ENCODE measurements at regions not wholly inside any gene's neighbourhood (a gene's known extent, or its start where the extent isn't known, plus 50 kb on each side); places are given as distances from the start of the nearest gene placed in this dataset.

DNA sequence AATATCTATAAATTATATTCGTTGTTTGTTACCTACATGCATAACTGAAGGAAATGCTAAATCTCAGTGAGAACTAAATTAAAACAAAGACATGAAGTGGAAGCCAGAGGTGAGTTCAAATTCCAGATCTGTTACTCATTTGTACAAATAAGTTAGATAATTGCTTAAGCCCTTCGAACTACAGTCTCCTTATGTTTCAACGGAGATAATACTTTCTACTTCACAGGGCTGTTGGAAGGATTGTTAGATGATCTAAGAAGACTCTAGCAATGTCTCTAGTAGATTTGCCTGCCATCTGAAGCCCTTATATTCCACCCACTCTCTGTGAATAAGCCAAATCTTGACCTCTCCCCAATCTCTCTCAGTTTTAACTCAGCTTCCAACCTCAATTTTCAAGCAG is 125.8 kb downstream of the P2RY1 start:
- Histone ChIP-seq H3K36me3 (replicated peaks; ENCODE audit: low read depth, low read length) (no peaks in the 10 kb centered on the region), H3K9me3 (ENCODE audit: insufficient read depth, low read length) (no peaks in the 10 kb centered on the region), H3K9ac (ENCODE audit: low read length) (no peak overlapping the region), H3K4me3 (ENCODE audit: low read length) (no peak overlapping the region), H3K4me2 (ENCODE audit: low read length) (no peak overlapping the region), H3K4me1 (ENCODE audit: low read length) (peaks cover 5% of the 10 kb centered on the region; the same call in 1 of the 2 replicates), H3K27ac (ENCODE audit: low read length) (no peak overlapping the region), H3K79me2 (ENCODE audit: low read length) (no peaks in the 10 kb centered on the region), H2AFZ (ENCODE audit: low read depth, low read length) (no peak overlapping the region), H4K20me1 (ENCODE audit: insufficient read depth, low read length) (no peaks in the 10 kb centered on the region), H3K27me3 (ENCODE audit: low read depth, low read length) (no peaks in the 10 kb centered on the region)
- TF ChIP-seq, protein P1, sequence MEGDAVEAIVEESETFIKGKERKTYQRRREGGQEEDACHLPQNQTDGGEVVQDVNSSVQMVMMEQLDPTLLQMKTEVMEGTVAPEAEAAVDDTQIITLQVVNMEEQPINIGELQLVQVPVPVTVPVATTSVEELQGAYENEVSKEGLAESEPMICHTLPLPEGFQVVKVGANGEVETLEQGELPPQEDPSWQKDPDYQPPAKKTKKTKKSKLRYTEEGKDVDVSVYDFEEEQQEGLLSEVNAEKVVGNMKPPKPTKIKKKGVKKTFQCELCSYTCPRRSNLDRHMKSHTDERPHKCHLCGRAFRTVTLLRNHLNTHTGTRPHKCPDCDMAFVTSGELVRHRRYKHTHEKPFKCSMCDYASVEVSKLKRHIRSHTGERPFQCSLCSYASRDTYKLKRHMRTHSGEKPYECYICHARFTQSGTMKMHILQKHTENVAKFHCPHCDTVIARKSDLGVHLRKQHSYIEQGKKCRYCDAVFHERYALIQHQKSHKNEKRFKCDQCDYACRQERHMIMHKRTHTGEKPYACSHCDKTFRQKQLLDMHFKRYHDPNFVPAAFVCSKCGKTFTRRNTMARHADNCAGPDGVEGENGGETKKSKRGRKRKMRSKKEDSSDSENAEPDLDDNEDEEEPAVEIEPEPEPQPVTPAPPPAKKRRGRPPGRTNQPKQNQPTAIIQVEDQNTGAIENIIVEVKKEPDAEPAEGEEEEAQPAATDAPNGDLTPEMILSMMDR (IDR thresholded peaks at IDR 0.05; ENCODE audit: low read depth, low read length), result no peak
- TF ChIP-seq EZH2phosphoT487 (IDR thresholded peaks at IDR 0.05; ENCODE audit: low read depth), result no peak

- Histone ChIP-seq H3K9ac (ENCODE audit: low read length) (no peak overlapping the region), H3K4me1 (ENCODE audit: low read length) (peaks cover 5% of the 10 kb centered on the region; the same call in 1 of the 2 replicates), H4K20me1 (ENCODE audit: insufficient read depth, low read length) (no peaks in the 10 kb centered on the region), H3K4me3 (ENCODE audit: low read length) (no peak overlapping the region), H2AFZ (ENCODE audit: low read depth, low read length) (no peak overlapping the region), H3K27ac (ENCODE audit: low read length) (no peak overlapping the region), H3K9me3 (ENCODE audit: insufficient read depth, low read length) (no peaks in the 10 kb centered on the region), H3K4me2 (ENCODE audit: low read length) (no peak overlapping the region), H3K79me2 (ENCODE audit: low read length) (no peaks in the 10 kb centered on the region), H3K36me3 (replicated peaks; ENCODE audit: low read depth, low read length) (no peaks in the 10 kb centered on the region), H3K27me3 (ENCODE audit: low read depth, low read length) (no peaks in the 10 kb centered on the region)
- TF ChIP-seq, protein P1 (IDR thresholded peaks at IDR 0.05; ENCODE audit: low read depth, low read length), result peak; percentile 62
- TF ChIP-seq EZH2phosphoT487 (IDR thresholded peaks at IDR 0.05; ENCODE audit: low read depth), result no peak
Measured at GRCh38 chr3:152961323-152961722, 126.4 kb downstream of the P2RY1 start.

DNA sequence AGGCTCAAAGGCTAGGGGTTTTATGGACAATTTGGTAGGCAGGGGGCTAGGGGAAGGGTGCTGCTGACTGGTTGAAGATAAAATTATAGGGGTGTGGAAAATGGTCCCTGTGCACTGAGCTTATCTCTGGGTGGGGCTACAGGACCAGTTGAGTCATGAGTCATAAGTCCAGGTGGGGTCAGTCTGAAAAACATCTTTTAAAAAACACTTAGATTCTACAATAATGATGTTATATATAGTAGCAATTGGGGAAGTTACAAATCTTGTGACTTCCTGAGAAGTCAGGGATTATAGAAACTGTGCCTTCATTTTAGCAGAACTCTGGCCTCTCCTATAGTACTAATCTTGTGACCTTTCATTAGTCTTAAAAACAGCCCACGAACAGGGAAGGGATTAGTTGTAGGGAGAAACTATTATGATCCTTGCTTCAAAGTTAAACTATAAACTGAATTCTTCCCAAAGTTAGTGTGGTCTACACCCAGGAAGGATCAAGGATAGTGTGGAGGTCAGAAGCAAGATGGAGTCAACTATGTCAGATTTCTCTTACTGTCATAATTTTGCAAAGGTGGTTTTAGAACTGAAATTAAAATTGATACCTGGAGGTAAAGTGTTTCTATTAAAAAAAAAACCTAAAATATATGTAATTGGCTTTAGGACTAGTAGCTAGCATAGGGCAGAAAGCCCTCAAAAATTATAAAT is 130.1 kb downstream of the P2RY1 start:
- no peak overlapping the region for H3K27ac ChIP-seq (ENCODE audit: low read length)
- TF ChIP-seq EZH2phosphoT487 (IDR thresholded peaks at IDR 0.05; ENCODE audit: low read depth), result no peak
- TF ChIP-seq, protein P1 (IDR thresholded peaks at IDR 0.05; ENCODE audit: low read depth, low read length), result no peak
- H3K4me3 ChIP-seq (ENCODE audit: low read length), result no peak overlapping the region

DNA sequence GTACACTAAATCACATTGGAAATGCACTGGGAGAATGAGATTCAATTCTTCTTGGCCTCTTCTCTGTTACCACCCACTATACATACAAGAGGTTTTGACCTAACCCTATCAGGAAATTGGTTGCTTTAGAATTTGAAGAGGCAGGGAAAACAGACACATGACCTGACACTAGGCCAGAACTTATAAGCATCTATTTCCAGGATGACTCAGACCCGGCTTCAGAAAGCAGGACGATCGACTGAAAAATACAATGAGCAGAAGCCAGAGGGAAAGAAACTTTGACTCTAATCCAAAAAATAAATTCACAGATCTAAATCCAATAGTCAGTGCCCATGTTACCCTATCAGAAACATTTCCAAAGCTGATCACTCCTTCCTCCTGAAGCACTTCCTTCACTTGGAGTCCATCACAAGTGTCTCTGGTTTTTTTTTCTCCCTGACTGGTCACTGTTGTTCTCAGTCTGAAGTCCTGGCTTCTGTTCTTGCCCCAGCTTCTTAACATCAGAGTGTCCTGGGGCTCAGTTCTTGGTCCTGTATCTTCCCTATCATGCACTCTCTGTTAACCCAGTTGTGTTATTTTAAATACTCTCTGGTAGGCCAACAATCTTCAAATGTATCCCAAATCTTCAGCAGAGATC is 133.6 kb downstream of the P2RY1 start:
- Histone ChIP-seq H3K27me3 (ENCODE audit: low read depth, low read length) (no peaks in the 10 kb centered on the region), H3K4me2 (ENCODE audit: low read length) (no peak overlapping the region), H3K79me2 (ENCODE audit: low read length) (no peaks in the 10 kb centered on the region), H3K27ac (ENCODE audit: low read length) (no peak overlapping the region), H3K4me1 (ENCODE audit: low read length) (peaks cover 5% of the 10 kb centered on the region; the same call in 1 of the 2 replicates), H3K36me3 (replicated peaks; ENCODE audit: low read depth, low read length) (no peaks in the 10 kb centered on the region), H3K9me3 (ENCODE audit: insufficient read depth, low read length) (no peaks in the 10 kb centered on the region), H4K20me1 (ENCODE audit: insufficient read depth, low read length) (no peaks in the 10 kb centered on the region), H2AFZ (ENCODE audit: low read depth, low read length) (no peak overlapping the region), H3K9ac (ENCODE audit: low read length) (no peak overlapping the region), H3K4me3 (ENCODE audit: low read length) (no peak overlapping the region)
- no peak for TF ChIP-seq EZH2phosphoT487 (IDR thresholded peaks at IDR 0.05; ENCODE audit: low read depth)
- TF ChIP-seq, protein P1 (IDR thresholded peaks at IDR 0.05; ENCODE audit: low read depth, low read length), result no peak

More for the DNA sequence above, 130.1 kb downstream of the P2RY1 start:
- Histone ChIP-seq H3K27me3 (ENCODE audit: low read depth, low read length) (no peaks in the 10 kb centered on the region), H4K20me1 (ENCODE audit: insufficient read depth, low read length) (no peaks in the 10 kb centered on the region), H3K4me2 (ENCODE audit: low read length) (no peak overlapping the region), H3K4me1 (ENCODE audit: low read length) (peaks cover 5% of the 10 kb centered on the region; the same call in 1 of the 2 replicates), H3K79me2 (ENCODE audit: low read length) (no peaks in the 10 kb centered on the region), H2AFZ (ENCODE audit: low read depth, low read length) (no peak overlapping the region), H3K9ac (ENCODE audit: low read length) (no peak overlapping the region), H3K9me3 (ENCODE audit: insufficient read depth, low read length) (no peaks in the 10 kb centered on the region), H3K36me3 (replicated peaks; ENCODE audit: low read depth, low read length) (no peaks in the 10 kb centered on the region)
